Stomach (tissue), 8 donors: ENCODE measurements at regions not wholly inside any gene's neighbourhood (a gene's known extent, or its start where the extent isn't known, plus 50 kb on each side); places are given as distances from the start of the nearest gene placed in this dataset.
A peak's percentile ranks its signal among the peaks of the same experiment; 100 is the strongest.

Experiments
- DNase-seq, 2 donors: peaks; one replicate each; pipeline versions ENCODE4 v3.0.0 to v3.0.0-alpha.2; 2013 to 2019
- H3K27ac ChIP-seq, 5 donors: fragments of 200-600 bp in 4 of 5; sonication (generic) in 4 of 5; one replicate each; pipeline ENCODE4 v1.5.1; 2013 to 2019; ENCODE audit warnings: mild to moderate bottlenecking in 1 of 5, moderate library complexity in 1 of 5
- H3K27me3 ChIP-seq, 3 donors: fragments of 200-600 bp; sonication (generic); one replicate each; pipeline ENCODE4 v1.5.1; 2017 to 2019; ENCODE audit warnings: mixed run types in 1 of 3
- H3K36me3 ChIP-seq, 4 donors: fragments of 200-600 bp; sonication (generic); 1 replicate in 3 of 4; 2 replicates in 1 of 4; pipeline ENCODE4 v1.5.1; 2016 to 2019
- H3K4me1 ChIP-seq, 4 donors: fragments of 200-600 bp; sonication (generic); one replicate each; pipeline ENCODE4 v1.5.1; 2016 to 2019
- H3K4me3 ChIP-seq, 4 donors: fragments of 200-600 bp; sonication (generic) in 3 of 4; one replicate each; pipeline ENCODE4 v1.5.1; 2016 to 2019; ENCODE audit warnings: mild to moderate bottlenecking in 1 of 4
- H3K9me3 ChIP-seq, 4 donors: fragments of 200-600 bp; sonication (generic); one replicate each; pipeline ENCODE4 v1.5.1; 2016 to 2019
- EP300 ChIP-seq: sonication (generic); formaldehyde crosslinking; IDR thresholded peaks from one replicate; pipeline ENCODE4 v1.6.1; 2017; ENCODE audit warnings: antibody characterized with exemption
- POLR2A ChIP-seq, 4 donors: fragments of 450-650 bp; IDR thresholded peaks; one replicate each; pipeline ENCODE4 v1.6.1; 2016; ENCODE audit warnings: antibody characterized with exemption in 4 of 4, control low read depth in 2 of 4, mild to moderate bottlenecking in 1 of 4, moderate library complexity in 1 of 4
- POLR2AphosphoS5 ChIP-seq, 3 donors: sonication (generic); formaldehyde crosslinking; IDR thresholded peaks; one replicate each; pipeline ENCODE4 v1.6.1; 2016; ENCODE audit warnings: antibody characterized with exemption in 3 of 3
- WGBS, 5 donors: extraction: QIAGEN DNeasy Blood & Tissue Kit in 3 of 5; methylation state at CpG; one replicate each; pipeline versions ENCODE4 v1.1.5 to v1.1.7; 2013 to 2018; 5-methylcytosine and 5-hydroxymethylcytosine counted together
- intact Hi-C: fragments of 100-400 bp; cut with DNase I; formaldehyde crosslinking; loops from one replicate; pipeline ENCODE4 v1.15.1; 2023; ENCODE audit warnings: low total_unique reads
- TF ChIP-seq, protein P1 (sequence below), 7 experiments: fragments of 450-650 bp in 4 of 7; fragments of 200-600 bp in 3 of 7; sonication (generic) in 3 of 7; IDR thresholded peaks; one replicate each; pipeline ENCODE4 v1.5.1; 2016 to 2019; ENCODE audit warnings: antibody characterized with exemption in 7 of 7, control low read depth in 2 of 7, mild to moderate bottlenecking in 1 of 7
- donor health status: healthy with polysubstance abuse.
- donor health status: Bipolar disorder and iron deficiency.
- donor health status: healthy.

DNA sequence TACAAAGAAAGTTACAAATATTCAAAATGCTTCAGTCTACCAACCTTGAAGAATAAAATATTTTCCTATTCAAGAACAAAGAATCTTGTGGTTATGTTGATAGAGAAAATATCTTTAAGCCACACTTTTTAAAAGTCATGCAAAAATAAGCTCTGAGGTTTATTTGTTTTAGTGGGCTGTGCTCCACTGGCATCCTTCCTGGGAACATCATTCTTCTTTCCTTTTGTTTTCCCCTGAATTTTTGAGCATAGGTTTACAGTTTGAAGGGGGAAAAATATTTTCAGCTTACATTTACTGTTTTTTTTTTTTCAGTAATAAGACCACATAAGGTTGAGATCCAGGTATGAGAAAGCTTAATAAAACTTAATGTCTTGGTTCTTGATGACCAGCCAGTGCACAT, 72.0 kb upstream of the BACH2 start:
- intact Hi-C loops, result no loop called here
- H3K27ac ChIP-seq, result peak overlapping the region in 4 of 5 donors; percentile 38 to 68 (median 56)
- H3K36me3 ChIP-seq, result no peaks in the 10 kb centered on the region
- H3K4me3 ChIP-seq, result no peak overlapping the region
- peaks cover 0 to 16% (median 8%) of the 10 kb centered on the region in 4 donors for H3K4me1 ChIP-seq
- no peaks in the 10 kb centered on the region for H3K9me3 ChIP-seq
- TF ChIP-seq EP300 (no peak), POLR2A (IDR thresholded peaks at IDR 0.05) (no peak), POLR2AphosphoS5 (IDR thresholded peaks at IDR 0.05) (no peak)
- TF ChIP-seq, protein P1, sequence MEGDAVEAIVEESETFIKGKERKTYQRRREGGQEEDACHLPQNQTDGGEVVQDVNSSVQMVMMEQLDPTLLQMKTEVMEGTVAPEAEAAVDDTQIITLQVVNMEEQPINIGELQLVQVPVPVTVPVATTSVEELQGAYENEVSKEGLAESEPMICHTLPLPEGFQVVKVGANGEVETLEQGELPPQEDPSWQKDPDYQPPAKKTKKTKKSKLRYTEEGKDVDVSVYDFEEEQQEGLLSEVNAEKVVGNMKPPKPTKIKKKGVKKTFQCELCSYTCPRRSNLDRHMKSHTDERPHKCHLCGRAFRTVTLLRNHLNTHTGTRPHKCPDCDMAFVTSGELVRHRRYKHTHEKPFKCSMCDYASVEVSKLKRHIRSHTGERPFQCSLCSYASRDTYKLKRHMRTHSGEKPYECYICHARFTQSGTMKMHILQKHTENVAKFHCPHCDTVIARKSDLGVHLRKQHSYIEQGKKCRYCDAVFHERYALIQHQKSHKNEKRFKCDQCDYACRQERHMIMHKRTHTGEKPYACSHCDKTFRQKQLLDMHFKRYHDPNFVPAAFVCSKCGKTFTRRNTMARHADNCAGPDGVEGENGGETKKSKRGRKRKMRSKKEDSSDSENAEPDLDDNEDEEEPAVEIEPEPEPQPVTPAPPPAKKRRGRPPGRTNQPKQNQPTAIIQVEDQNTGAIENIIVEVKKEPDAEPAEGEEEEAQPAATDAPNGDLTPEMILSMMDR (IDR thresholded peaks at IDR 0.05), result no peak
- peak in 1 of 2 donors; percentile 39 for DNase-seq
- no peaks in the 10 kb centered on the region for H3K27me3 ChIP-seq

DNA sequence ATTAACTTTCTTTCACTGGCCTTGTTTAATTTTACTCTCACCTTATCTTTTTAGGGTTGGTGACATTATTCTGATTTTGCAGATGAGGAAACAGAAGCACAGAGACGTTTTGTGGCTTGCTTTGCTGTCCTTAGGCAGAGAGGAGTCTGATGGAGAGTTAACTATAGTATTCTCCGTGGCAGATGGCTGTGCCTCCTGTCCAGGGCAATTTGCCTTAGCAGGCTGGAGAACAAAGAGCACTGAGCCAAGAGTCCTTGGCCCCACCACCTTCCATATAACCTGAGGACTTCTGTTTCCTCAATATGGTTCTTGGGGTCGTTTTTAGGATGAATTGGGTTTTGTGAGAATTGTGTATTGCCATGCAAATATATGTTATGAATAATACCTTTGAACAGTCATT, 71.4 kb upstream of the BACH2 start:
- no peaks in the 10 kb centered on the region for H3K36me3 ChIP-seq
- no peaks in the 10 kb centered on the region for H3K9me3 ChIP-seq
- H3K4me1 ChIP-seq, result peaks cover 0 to 16% (median 8%) of the 10 kb centered on the region in 4 donors
- no peak for DNase-seq
- no peak for TF ChIP-seq POLR2AphosphoS5 (IDR thresholded peaks at IDR 0.05)
- TF ChIP-seq POLR2A (IDR thresholded peaks at IDR 0.05), result no peak
- no peak for TF ChIP-seq EP300
- TF ChIP-seq, protein P1 (IDR thresholded peaks at IDR 0.05), result no peak
- intact Hi-C loops, result no loop called here
- no peak overlapping the region for H3K4me3 ChIP-seq
- WGBS, 5 donors, result 50 to 72% (median 54%) methylated on average over 3 of the region's 3 CpGs
- no peak overlapping the region for H3K27ac ChIP-seq
- no peaks in the 10 kb centered on the region for H3K27me3 ChIP-seq

- Histone ChIP-seq H3K27ac (no peak overlapping the region), H3K4me1 (peaks cover 0 to 16% (median 8%) of the 10 kb centered on the region in 4 donors), H3K4me3 (no peak overlapping the region), H3K9me3 (no peaks in the 10 kb centered on the region), H3K36me3 (no peaks in the 10 kb centered on the region), H3K27me3 (no peaks in the 10 kb centered on the region)
- 64 to 81% (median 74%) methylated on average over 7 of the region's 7 CpGs for WGBS, 5 donors
- TF ChIP-seq EP300 (no peak), POLR2A (IDR thresholded peaks at IDR 0.05) (no peak), POLR2AphosphoS5 (IDR thresholded peaks at IDR 0.05) (no peak)
- TF ChIP-seq, protein P1 (IDR thresholded peaks at IDR 0.05), result no peak
- intact Hi-C loops, result no loop called here
- no peak for DNase-seq
Measured at GRCh38 chr6:90365565-90366219, 69.0 kb upstream of the BACH2 start.

DNA sequence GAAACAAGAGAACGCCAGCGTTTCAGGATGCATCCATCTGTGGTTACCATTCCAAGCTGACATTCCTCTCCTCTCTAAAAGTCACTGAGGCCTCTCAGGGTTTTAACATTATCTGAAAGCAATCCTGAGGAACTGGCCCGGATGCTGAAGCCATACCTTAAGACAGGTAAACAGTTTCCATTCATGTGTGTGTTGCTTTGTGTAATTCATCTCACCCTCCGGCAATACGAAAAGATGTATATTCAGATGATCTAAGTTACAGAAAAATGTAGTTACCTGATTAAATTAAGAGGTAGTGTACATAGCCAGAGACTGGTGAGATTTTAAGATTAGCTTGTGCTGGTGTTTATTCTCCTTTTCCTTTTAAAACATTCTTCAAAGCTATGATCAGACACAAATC, 68.4 kb upstream of the BACH2 start:
- Histone ChIP-seq H3K36me3 (no peaks in the 10 kb centered on the region), H3K4me1 (peaks cover 0 to 16% (median 8%) of the 10 kb centered on the region in 4 donors), H3K27ac (no peak overlapping the region), H3K27me3 (no peaks in the 10 kb centered on the region), H3K9me3 (no peaks in the 10 kb centered on the region), H3K4me3 (no peak overlapping the region)
- DNase-seq, result no peak
- TF ChIP-seq EP300 (no peak), POLR2AphosphoS5 (IDR thresholded peaks at IDR 0.05) (no peak), POLR2A (IDR thresholded peaks at IDR 0.05) (no peak)
- TF ChIP-seq, protein P1 (IDR thresholded peaks at IDR 0.05), result no peak
- intact Hi-C loops, result no loop called here
- 50 to 75% (median 55%) methylated on average over 5 of the region's 5 CpGs for WGBS, 5 donors
